ACHN (cell line): ENCODE measurements at regions not wholly inside any gene's neighbourhood (a gene's known extent, or its start where the extent isn't known, plus 50 kb on each side); places are given as distances from the start of the nearest gene placed in this dataset.

Experiments
- DNase-seq: peaks from one replicate; pipeline ENCODE4 v3.0.0-alpha.2; 2015
- in situ Hi-C: cut with HindIII; loops from 2 replicates; pipeline ENCODE4 v1.10.0; 2017; ENCODE audit warnings: low sequenced_read_pairs, low pct_ligation_motif_present, low pct_unique_long_range_greater_than_20kb

- in situ Hi-C loops = no loop called here
- DNase-seq = no peak
These were observed 83.4 kb downstream of the ACTL7B start for GRCh38 chr9:108772301-108772894.

- in situ Hi-C loops = no loop called here
- DNase-seq = no peak
These were observed 87.0 kb downstream of the ACTL7B start for GRCh38 chr9:108768744-108769143.

DNA sequence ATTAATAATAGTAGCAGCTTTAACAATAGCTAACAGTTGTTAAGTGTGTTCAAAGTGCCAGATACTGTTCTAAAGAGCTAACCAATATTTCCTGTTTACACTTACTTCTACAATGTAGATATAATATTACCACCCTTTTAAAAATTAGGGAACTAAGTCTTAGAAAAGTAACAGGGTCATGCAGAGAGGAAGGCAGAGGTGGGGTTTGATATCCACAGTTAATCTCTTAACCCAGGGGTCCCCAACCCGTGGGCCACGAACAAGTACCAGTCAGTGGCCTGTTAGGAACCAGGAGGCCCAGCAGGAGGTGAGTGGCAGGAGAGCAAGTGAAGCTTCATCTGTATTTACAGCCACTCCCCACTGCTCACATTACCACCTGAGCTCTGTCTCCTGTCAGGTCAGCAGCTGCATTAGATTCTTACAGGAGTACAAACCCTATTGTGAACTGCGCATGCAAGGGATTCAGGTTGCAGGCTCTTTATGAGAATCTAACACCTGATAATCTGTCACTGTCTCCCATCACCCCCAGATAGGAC lies 89.1 kb downstream of the ACTL7B start:
- in situ Hi-C loops = no loop called here
- no peak for DNase-seq

DNA sequence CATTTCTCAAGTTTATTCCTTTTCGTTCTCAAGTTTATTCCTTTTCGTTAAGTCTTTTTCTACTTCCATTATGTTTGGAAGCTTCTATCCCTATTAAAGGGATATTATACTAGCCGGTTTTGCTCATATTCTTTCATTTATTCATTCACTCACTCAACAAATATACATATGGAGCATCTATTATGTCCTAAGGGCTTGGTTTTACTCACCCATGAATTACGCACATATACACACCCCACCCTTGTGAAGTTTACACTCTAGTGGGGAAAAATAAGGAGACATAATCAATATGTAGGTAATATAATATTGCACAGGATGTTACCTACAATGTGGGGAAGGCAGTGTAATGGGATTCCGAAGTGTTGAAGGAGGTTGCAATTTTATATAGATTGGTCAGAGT lies 90.5 kb downstream of the ACTL7B start:
- DNase-seq = no peak
- in situ Hi-C loops = no loop called here

- in situ Hi-C loops = no loop called here
- DNase-seq = no peak
These were observed 93.3 kb downstream of the ACTL7B start for GRCh38 chr9:108762348-108763055.

DNA sequence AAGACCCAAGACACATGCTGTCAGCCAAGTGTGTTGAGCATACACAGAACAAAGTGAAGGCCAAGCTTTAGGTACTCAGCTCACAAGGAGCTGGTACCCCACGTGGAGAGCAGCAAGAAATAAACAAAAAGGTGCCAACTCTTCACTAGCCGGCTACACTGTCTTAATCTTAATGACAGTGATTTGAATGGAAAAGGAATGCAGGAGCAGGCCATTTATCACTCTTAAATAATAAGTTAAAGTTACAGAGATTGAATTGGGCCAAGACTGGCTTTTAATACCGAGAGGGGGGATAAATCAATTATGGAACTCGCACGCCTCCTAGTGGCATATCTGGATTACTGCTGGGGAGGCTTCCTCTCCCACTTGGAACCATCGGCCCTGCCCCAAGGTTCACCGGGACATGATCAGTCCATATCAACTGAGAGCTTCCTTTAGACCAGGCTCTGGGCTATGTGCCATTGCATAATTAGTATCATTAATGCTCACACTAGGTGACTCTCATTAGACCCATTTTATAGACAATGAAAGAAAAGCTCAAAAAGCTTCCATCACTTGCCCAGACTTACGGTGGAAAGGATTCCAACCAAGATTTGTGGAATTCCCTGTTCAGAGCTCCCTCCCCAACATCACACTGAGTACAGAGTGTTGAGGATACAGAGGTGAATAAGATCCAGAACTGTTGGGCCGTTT lies 94.0 kb downstream of the ACTL7B start:
- in situ Hi-C loops = no loop called here
- DNase-seq = peak; percentile 36

- in situ Hi-C loops = no loop called here
- no peak for DNase-seq
These were observed 94.9 kb downstream of the ACTL7B start for GRCh38 chr9:108760841-108761240.

DNA sequence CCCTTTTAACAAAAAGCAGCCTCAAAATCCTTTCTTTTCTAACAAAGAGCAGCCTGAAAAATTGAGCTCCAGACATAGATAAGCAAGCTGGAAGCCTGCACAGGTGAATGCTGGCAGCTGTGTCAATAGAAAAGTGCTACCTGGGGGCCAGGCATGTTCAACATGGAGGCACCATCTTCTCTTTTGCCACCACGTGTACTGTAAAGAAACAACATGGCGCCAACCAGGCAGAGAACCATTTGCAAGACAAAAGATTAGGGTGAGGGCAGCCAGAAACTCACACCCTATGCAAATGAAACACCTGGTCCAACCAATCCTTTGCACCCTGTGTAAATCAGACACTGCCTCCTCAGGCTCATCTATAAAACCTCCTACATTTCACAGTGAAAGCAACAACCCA lies 96.0 kb downstream of the ACTL7B start:
- in situ Hi-C loops = no loop called here
- DNase-seq = no peak

DNA sequence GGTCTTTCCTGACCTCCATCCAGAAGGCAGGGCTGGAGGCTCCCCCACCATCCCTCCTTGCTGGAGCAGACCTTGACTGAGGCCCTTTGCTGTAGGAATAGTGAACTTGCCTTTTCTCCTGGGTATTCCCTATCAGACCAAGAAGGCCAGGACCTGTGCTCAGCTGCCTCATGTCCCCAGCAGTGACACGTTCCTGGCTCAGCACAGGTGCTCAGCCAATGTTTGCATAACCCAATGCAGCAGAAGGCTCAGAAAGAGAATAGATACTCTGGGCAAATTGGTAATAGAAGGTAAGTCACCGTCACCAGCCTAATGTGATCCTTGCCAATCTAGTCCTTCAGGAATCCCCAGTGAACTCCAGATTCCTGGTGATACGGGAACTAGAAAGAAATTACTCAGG lies 96.4 kb downstream of the ACTL7B start:
- DNase-seq = no peak
- in situ Hi-C loops = no loop called here

GRCh38 chr9:108756746-108757490 lies 98.9 kb downstream of the ACTL7B start:
- DNase-seq = no peak
- in situ Hi-C loops = no loop called here

DNA sequence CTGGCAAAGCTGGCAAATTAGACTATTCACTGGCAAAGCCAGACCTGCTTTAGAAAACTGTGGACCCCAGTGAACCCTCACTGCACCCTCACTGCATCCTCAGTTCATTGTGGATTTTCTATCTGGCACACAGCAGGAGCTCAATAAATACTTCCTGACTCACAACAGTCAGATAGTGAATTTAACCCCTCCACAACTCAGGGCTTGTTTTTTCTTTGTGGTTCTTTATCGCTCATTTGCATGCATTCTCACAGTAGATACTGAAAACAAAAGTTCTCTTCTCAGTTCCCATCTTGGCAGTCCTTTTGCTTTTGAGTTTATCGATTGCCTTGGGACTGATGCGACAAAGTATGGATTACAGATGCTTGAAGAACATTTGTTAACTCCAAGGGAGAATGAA lies 99.8 kb downstream of the ACTL7B start:
- DNase-seq = no peak
- in situ Hi-C loops = no loop called here

GRCh38 chr9:108751369-108751768 lies 104.4 kb downstream of the ACTL7B start:
- in situ Hi-C loops = no loop called here
- no peak for DNase-seq

GRCh38 chr9:108750661-108751215 lies 105.0 kb downstream of the ACTL7B start:
- in situ Hi-C loops = no loop called here
- DNase-seq = no peak

DNA sequence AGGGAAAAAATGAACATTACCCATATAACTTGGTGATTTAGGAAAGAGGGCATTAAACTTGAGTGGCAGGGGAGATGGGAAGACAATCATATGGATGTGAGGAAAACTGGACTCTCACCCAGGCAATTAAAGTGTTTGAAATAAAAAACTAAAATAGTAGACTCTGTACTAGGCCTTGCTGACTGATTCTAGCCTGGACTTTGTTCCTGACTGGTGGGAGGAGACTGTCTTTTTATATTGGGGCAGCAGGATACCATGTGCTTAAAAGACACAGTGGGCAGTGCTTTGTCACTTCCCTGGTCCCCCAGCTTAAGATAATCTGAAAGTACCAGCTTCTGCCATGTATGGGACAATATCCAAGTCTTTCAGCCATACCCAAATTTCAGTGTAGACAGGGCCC lies 107.0 kb downstream of the ACTL7B start:
- no peak for DNase-seq
- in situ Hi-C loops = no loop called here

- in situ Hi-C loops = no loop called here
- DNase-seq = no peak
These were observed 108.9 kb downstream of the ACTL7B start for GRCh38 chr9:108746864-108747263.

GRCh38 chr9:108746001-108746400 lies 109.8 kb downstream of the ACTL7B start:
- in situ Hi-C loops = no loop called here
- DNase-seq = no peak

DNA sequence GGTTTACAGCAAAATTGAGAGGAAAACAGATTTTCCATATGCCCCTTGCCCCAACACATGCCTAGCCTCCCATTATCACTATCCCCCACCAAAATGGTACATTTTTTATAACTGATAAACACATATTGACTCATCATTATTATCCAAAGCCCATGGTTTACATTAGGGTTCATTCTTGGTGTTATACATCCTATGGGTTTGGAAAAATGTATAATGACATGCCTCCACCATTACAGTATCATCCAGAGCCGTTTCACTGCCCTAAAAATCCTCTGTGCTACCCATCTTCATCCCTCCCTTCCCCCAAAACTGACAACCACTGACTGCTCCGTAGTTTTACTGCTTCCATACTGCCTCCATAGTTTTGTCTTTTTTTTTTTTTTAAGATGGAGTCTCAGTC lies 111.1 kb downstream of the ACTL7B start:
- no peak for DNase-seq
- in situ Hi-C loops = no loop called here

- in situ Hi-C loops = no loop called here
- peak; percentile 88 for DNase-seq
These were observed 111.8 kb downstream of the ACTL7B start for GRCh38 chr9:108743901-108744371.

- in situ Hi-C loops = no loop called here
- DNase-seq = no peak
These were observed 112.4 kb downstream of the ACTL7B start for GRCh38 chr9:108743416-108743815.
